IMR-90 (cell line): ENCODE measurements at regions not wholly inside any gene's neighbourhood (a gene's known extent, or its start where the extent isn't known, plus 50 kb on each side); places are given as distances from the start of the nearest gene placed in this dataset.

Experiments
- ATAC-seq: fragments of 200-7000 bp; cut with Tn5 transposase; 2 replicates; pipeline ENCODE4 v1.9.1; 2020; ENCODE audit warnings: low read depth, mild to moderate bottlenecking, moderate library complexity
- BruUV-seq: library from RNA; stranded (reverse); fragments of 400-500 nt; replicated peaks from 2 replicates; lab custom pipeline; 2021; lab: Mats Ljungman, UMichigan
- CTCF ChIA-PET: fragments of 300-600 bp; formaldehyde crosslinking; extraction: SDS; loops from one replicate; lab custom pipeline; 2021; ENCODE audit warnings: antibody characterized with exemption; lab: Yijun Ruan, JAX
- POLR2A ChIA-PET: fragments of 300-600 bp; sonication (Branson Sonifier 250); formaldehyde crosslinking; loops from one replicate; lab custom pipeline; 2022; ENCODE audit warnings: antibody characterized with exemption; ENCODE audit not compliant: unreplicated experiment; lab: Charles Lee
- DNase-seq: peaks from one replicate; pipeline ENCODE4 v3.0.0; 2013
- H2AFZ ChIP-seq: replicated peaks from 2 replicates; pipeline ENCODE3; 2013; ENCODE audit warnings: low read length, mild to moderate bottlenecking; ENCODE audit not compliant: poor library complexity
- H2AK5ac ChIP-seq: 2 replicates; pipeline ENCODE4 v1.6.1; 2013; ENCODE audit warnings: low read depth, low read length, inconsistent platforms
- H2AK9ac ChIP-seq: replicated peaks from 2 replicates; pipeline ENCODE3; 2013; ENCODE audit warnings: mild to moderate bottlenecking, low read depth, low read length, moderate library complexity; ENCODE audit not compliant: poor library complexity
- H2BK120ac ChIP-seq: 2 replicates; pipeline ENCODE4 v1.6.1; 2013; ENCODE audit warnings: low read depth, low read length, inconsistent platforms
- H2BK15ac ChIP-seq: 3 replicates; pipeline ENCODE4 v1.6.1; 2013; ENCODE audit warnings: low read depth, low read length, inconsistent platforms
- H2BK20ac ChIP-seq: 2 replicates; pipeline ENCODE4 v1.6.1; 2013; ENCODE audit warnings: low read depth, mild to moderate bottlenecking, inconsistent platforms, low read length, moderate library complexity
- H2BK5ac ChIP-seq: 2 replicates; pipeline ENCODE4 v1.6.1; 2013; ENCODE audit warnings: mild to moderate bottlenecking, low read depth, low read length, inconsistent platforms; ENCODE audit not compliant: poor library complexity, severe bottlenecking
- H3K14ac ChIP-seq: replicated peaks from 2 replicates; pipeline ENCODE4 v1.6.1; 2013; ENCODE audit warnings: low read depth, low read length, inconsistent platforms
- H3K18ac ChIP-seq: 2 replicates; pipeline ENCODE4 v1.6.1; 2013; ENCODE audit warnings: low read depth, low read length, control low read depth
- H3K23ac ChIP-seq: 2 replicates; pipeline ENCODE4 v1.6.1; 2013; ENCODE audit warnings: low read depth, low read length, inconsistent platforms
- H3K27ac ChIP-seq: 2 replicates; pipeline ENCODE4 v1.5.1; 2013; ENCODE audit warnings: mild to moderate bottlenecking, control low read depth, low read length; ENCODE audit not compliant: insufficient read depth
- H3K27me3 ChIP-seq: 2 replicates; pipeline ENCODE4 v1.6.1; 2013; ENCODE audit warnings: low read length; ENCODE audit not compliant: control insufficient read depth, insufficient read depth
- H3K36me3 ChIP-seq: 2 replicates; pipeline ENCODE4 v1.6.1; 2013; ENCODE audit warnings: low read length, mixed read lengths; ENCODE audit not compliant: control insufficient read depth, insufficient read depth
- H3K4ac ChIP-seq: 2 replicates; pipeline ENCODE4 v1.6.1; 2013; ENCODE audit warnings: low read depth, low read length, inconsistent platforms
- H3K4me1 ChIP-seq: 2 replicates; pipeline ENCODE4 v1.6.1; 2013; ENCODE audit warnings: low read length, mixed read lengths; ENCODE audit not compliant: control insufficient read depth, insufficient read depth
- H3K4me2 ChIP-seq: 2 replicates; pipeline ENCODE4 v1.6.1; 2013; ENCODE audit warnings: low read depth, mild to moderate bottlenecking, control low read depth, low read length, moderate library complexity
- H3K4me3 ChIP-seq: 2 replicates; pipeline ENCODE4 v1.5.1; 2013; ENCODE audit warnings: low read depth, mild to moderate bottlenecking, control low read depth, low read length, moderate library complexity; ENCODE audit not compliant: insufficient read depth
- H3K56ac ChIP-seq: 2 replicates; pipeline ENCODE4 v1.6.1; 2013; ENCODE audit warnings: low read length, inconsistent platforms; ENCODE audit not compliant: insufficient read depth; ENCODE audit errors: extremely low read depth
- H3K79me1 ChIP-seq, 2 experiments: 2 replicates each; pipeline ENCODE4 v1.6.1; 2013; ENCODE audit warnings: low read length in 2 of 2, inconsistent platforms in 1 of 2, low read depth in 1 of 2
- H3K9ac ChIP-seq: 2 replicates; pipeline ENCODE4 v1.6.1; 2013; ENCODE audit warnings: low read depth, low read length, control low read depth
- H3K9me1 ChIP-seq: 2 replicates; pipeline ENCODE4 v1.6.1; 2013; ENCODE audit warnings: low read length, inconsistent platforms; ENCODE audit not compliant: insufficient read depth
- H3K9me3 ChIP-seq: 2 replicates; pipeline ENCODE4 v1.6.1; 2013; ENCODE audit warnings: low read length; ENCODE audit not compliant: control insufficient read depth, insufficient read depth
- H4K20me1 ChIP-seq: 2 replicates; pipeline ENCODE4 v1.6.1; 2013; ENCODE audit warnings: low read length, inconsistent platforms; ENCODE audit not compliant: insufficient read depth
- H4K5ac ChIP-seq: 2 replicates; pipeline ENCODE4 v1.6.1; 2013; ENCODE audit warnings: mild to moderate bottlenecking, low read depth, low read length, control low read depth
- H4K8ac ChIP-seq, 2 experiments: 2 replicates each; pipeline ENCODE4 v1.6.1; 2013; ENCODE audit warnings: low read depth in 2 of 2, low read length in 2 of 2, control low read depth in 1 of 2, inconsistent platforms in 1 of 2
- H4K91ac ChIP-seq: 2 replicates; pipeline ENCODE4 v1.6.1; 2013; ENCODE audit warnings: low read depth, low read length, inconsistent platforms; ENCODE audit not compliant: insufficient read depth
- BHLHE40 ChIP-seq: fragments of 150-350 bp; IDR thresholded peaks from 2 replicates; pipeline ENCODE4 v1.6.1; 2016; ENCODE audit warnings: mild to moderate bottlenecking, low read depth, low read length
- CEBPB ChIP-seq: IDR thresholded peaks from 2 replicates; pipeline ENCODE4 v1.6.1; 2012; ENCODE audit warnings: low read depth, low read length, improper control_type of control experiment
- CHD1 ChIP-seq: IDR thresholded peaks from 2 replicates; pipeline ENCODE4 v1.6.1; 2012; ENCODE audit warnings: low read depth, low read length, improper control_type of control experiment
- CTCF ChIP-seq: conservative IDR thresholded peaks from 2 replicates; pipeline ENCODE4 v1.5.1; 2012; ENCODE audit warnings: mild to moderate bottlenecking, low read depth, low read length, improper control_type of control experiment
- ELK1 ChIP-seq: fragments of 150-350 bp; IDR thresholded peaks from 2 replicates; pipeline ENCODE4 v1.6.1; 2016; ENCODE audit warnings: low read depth, mild to moderate bottlenecking, low read length, moderate library complexity, borderline replicate concordance
- FOS ChIP-seq: fragments of 150-350 bp; IDR thresholded peaks from 2 replicates; pipeline ENCODE4 v1.6.1; 2016; ENCODE audit warnings: low read depth, low read length
- MAFK ChIP-seq: IDR thresholded peaks from 2 replicates; pipeline ENCODE4 v1.6.1; 2012; ENCODE audit warnings: low read depth, low read length, improper control_type of control experiment
- MAZ ChIP-seq: IDR thresholded peaks from 2 replicates; pipeline ENCODE4 v1.6.1; 2012; ENCODE audit warnings: low read depth, mild to moderate bottlenecking, low read length, improper control_type of control experiment, moderate library complexity, borderline replicate concordance
- MXI1 ChIP-seq: IDR thresholded peaks from 2 replicates; pipeline ENCODE4 v1.6.1; 2012; ENCODE audit warnings: low read depth, mild to moderate bottlenecking, low read length, moderate library complexity, borderline replicate concordance
- NFE2L2 ChIP-seq: fragments of 150-350 bp; IDR thresholded peaks from 2 replicates; pipeline ENCODE4 v1.6.1; 2016; ENCODE audit warnings: low read depth, mild to moderate bottlenecking, low read length
- POLR2A ChIP-seq: IDR thresholded peaks from 2 replicates; pipeline ENCODE4 v1.6.1; 2012; ENCODE audit warnings: mild to moderate bottlenecking, low read depth, low read length
- RAD21 ChIP-seq: IDR thresholded peaks from 2 replicates; pipeline ENCODE4 v1.6.1; 2012; ENCODE audit warnings: low read length, improper control_type of control experiment
- RCOR1 ChIP-seq: IDR thresholded peaks from 2 replicates; pipeline ENCODE4 v1.6.1; 2012; ENCODE audit warnings: mild to moderate bottlenecking, low read length, improper control_type of control experiment; ENCODE audit not compliant: insufficient replicate concordance
- RFX5 ChIP-seq: IDR thresholded peaks from 2 replicates; pipeline ENCODE4 v1.8.0; 2012; ENCODE audit warnings: low read depth, mild to moderate bottlenecking, low read length, moderate library complexity
- SMC3 ChIP-seq: fragments of 150-350 bp; IDR thresholded peaks from 2 replicates; pipeline ENCODE4 v1.6.1; 2016; ENCODE audit warnings: low read depth, mild to moderate bottlenecking, antibody characterized with exemption, low read length, moderate library complexity
- USF2 ChIP-seq: fragments of 150-350 bp; IDR thresholded peaks from 2 replicates; pipeline ENCODE4 v1.6.1; 2017; ENCODE audit warnings: mild to moderate bottlenecking, antibody characterized with exemption, low read length, low read depth
- WGBS, 2 experiments: methylation state at CpG; one replicate each; pipeline versions ENCODE4 v1.1.5 to v1.1.7; 2013; ENCODE audit warnings: missing lambda C conversion rate in 2 of 2; ENCODE audit not compliant: insufficient read length in 1 of 2; ENCODE audit errors: extremely low coverage in 2 of 2; 5-methylcytosine and 5-hydroxymethylcytosine counted together
- dilution Hi-C: fragments of 300-500 bp; cut with HindIII; formaldehyde crosslinking; loops from one replicate; pipeline ENCODE4 v1.14.3; 2018; ENCODE audit warnings: low sequenced_read_pairs; ENCODE audit not compliant: unreplicated experiment
- in situ Hi-C: fragments of 300-500 bp; cut with MboI; formaldehyde crosslinking; loops from 3 replicates; pipeline ENCODE4 v1.14.3; 2019; ENCODE audit warnings: low sequenced_read_pairs, inconsistent platforms, mixed read lengths
- intact Hi-C: fragments of 100-400 bp; cut with micrococcal nuclease; formaldehyde crosslinking; loops from 2 replicates; pipeline ENCODE4 v1.10.0; 2022

- no peak overlapping the region for H3K18ac ChIP-seq
- H4K91ac ChIP-seq, result no peak overlapping the region
- no peak overlapping the region for H2AK9ac ChIP-seq
- no peak overlapping the region for H4K5ac ChIP-seq
- H3K9ac ChIP-seq, result no peak overlapping the region
- WGBS, 2 experiments, result no CpG with 5 or more reads among the region's 1 CpG
- H3K36me3 ChIP-seq, result no peaks in the 10 kb centered on the region
- POLR2A ChIA-PET, result no interaction called here
- TF ChIP-seq BHLHE40, result no peak
- no peak for TF ChIP-seq ELK1
- no peak for TF ChIP-seq FOS
- TF ChIP-seq NFE2L2, result no peak
- TF ChIP-seq CHD1, result no peak
- TF ChIP-seq POLR2A, result no peak
- no peak for TF ChIP-seq RFX5
- no peak for TF ChIP-seq RAD21
- no peak for TF ChIP-seq CEBPB
- TF ChIP-seq MAZ, result no peak
- no peak for TF ChIP-seq USF2
- no peak for TF ChIP-seq MXI1
- TF ChIP-seq CTCF, result no peak
- no peak for TF ChIP-seq MAFK
- TF ChIP-seq RCOR1, result no peak
- TF ChIP-seq SMC3, result no peak
- no peak overlapping the region for H2BK120ac ChIP-seq
- CTCF ChIA-PET, result no interaction called here
- no peak overlapping the region for H2AFZ ChIP-seq
- H3K9me3 ChIP-seq, result no peaks in the 10 kb centered on the region
- no peaks in the 10 kb centered on the region for H3K79me1 ChIP-seq
- no peak overlapping the region for H2AK5ac ChIP-seq
- H2BK5ac ChIP-seq, result no peak overlapping the region
- no TSS peak for BruUV-seq
- H3K56ac ChIP-seq, result no peak overlapping the region
- intact Hi-C loops (no loop called here), dilution Hi-C loops (no loop called here), in situ Hi-C loops (no loop called here)
- no peak overlapping the region for H4K8ac ChIP-seq
- H3K4me3 ChIP-seq, result no peak overlapping the region
- H2BK15ac ChIP-seq, result no peak overlapping the region
- H4K20me1 ChIP-seq, result no peaks in the 10 kb centered on the region
- DNase-seq, result no peak
- no peaks in the 10 kb centered on the region for H3K27me3 ChIP-seq
- no peak overlapping the region for H3K4me2 ChIP-seq
- H3K14ac ChIP-seq, result no peak overlapping the region
- H3K9me1 ChIP-seq, result no peaks in the 10 kb centered on the region
- H3K27ac ChIP-seq, result no peak overlapping the region
- H3K23ac ChIP-seq, result no peak overlapping the region
- no peak for ATAC-seq
- H3K4me1 ChIP-seq, result no peaks in the 10 kb centered on the region
- H3K4ac ChIP-seq, result no peak overlapping the region
- no peak overlapping the region for H2BK20ac ChIP-seq
Measured at GRCh38 chr2:145079641-145080040, 559.7 kb upstream of the ZEB2 start.
